Transverse colon (tissue), 4 donors: ENCODE measurements at regions not wholly inside any gene's neighbourhood (a gene's known extent, or its start where the extent isn't known, plus 50 kb on each side); places are given as distances from the start of the nearest gene placed in this dataset.

Experiments used
- DNase-seq: peaks from one replicate; pipeline ENCODE4 v3.0.0-alpha.2; 2019
- H3K27ac ChIP-seq, 4 donors: fragments of 200-600 bp; sonication (generic); 2 replicates each; pipeline ENCODE4 v1.5.1; 2016 to 2018; ENCODE audit warnings: inconsistent platforms in 4 of 4
- H3K27me3 ChIP-seq: fragments of 200-600 bp; sonication (generic); 2 replicates; pipeline ENCODE4 v1.5.1; 2017; ENCODE audit warnings: inconsistent platforms
- H3K36me3 ChIP-seq, 4 donors: fragments of 200-600 bp; sonication (generic); 2 replicates each; pipeline ENCODE4 v1.5.1; 2017 to 2019; ENCODE audit warnings: inconsistent platforms in 4 of 4
- H3K4me1 ChIP-seq, 4 donors: fragments of 200-600 bp; sonication (generic); 2 replicates each; pipeline ENCODE4 v1.5.1; 2017 to 2020; ENCODE audit warnings: inconsistent platforms in 4 of 4
- H3K4me3 ChIP-seq, 4 donors: fragments of 200-600 bp; sonication (generic); 1 replicate in 1 of 4; 2 replicates in 3 of 4; pipeline versions ENCODE4 v1.5.1 to v1.6.1; 2017 to 2019; ENCODE audit warnings: inconsistent platforms in 4 of 4
- H3K9me3 ChIP-seq, 2 donors: fragments of 200-600 bp; sonication (generic); 2 replicates each; pipeline ENCODE4 v1.5.1; 2017 to 2019; ENCODE audit warnings: inconsistent platforms in 2 of 2
- EP300 ChIP-seq: sonication (generic); formaldehyde crosslinking; IDR thresholded peaks from one replicate; pipeline ENCODE4 v1.6.1; 2017; ENCODE audit warnings: antibody characterized with exemption, low read depth
- POLR2A ChIP-seq: fragments of 450-650 bp; IDR thresholded peaks from one replicate; pipeline ENCODE4 v1.6.1; 2016; ENCODE audit warnings: antibody characterized with exemption, mild to moderate bottlenecking, moderate library complexity
- POLR2AphosphoS5 ChIP-seq, 3 donors: sonication (generic); formaldehyde crosslinking; IDR thresholded peaks; one replicate each; pipeline ENCODE4 v1.6.1; 2016; ENCODE audit warnings: antibody characterized with exemption in 3 of 3
- WGBS, 2 donors: methylation state at CpG; one replicate each; pipeline ENCODE4 v1.1.5; 2018; ENCODE audit warnings: low coverage in 1 of 2; 5-methylcytosine and 5-hydroxymethylcytosine counted together
- in situ Hi-C, 4 donors: fragments of 200-750 bp; cut with MboI; loops; one replicate each; pipeline versions ENCODE4 v1.15.0 to v1.15.1; 2017; ENCODE audit warnings: low sequenced_read_pairs in 3 of 4, low pct_ligation_motif_present in 1 of 4, low pct_unique_long_range_greater_than_20kb in 1 of 4
- intact Hi-C: fragments of 100-400 bp; cut with DNase I; formaldehyde crosslinking; loops from one replicate; pipeline ENCODE4 v1.15.1; 2023; ENCODE audit warnings: low total_unique reads
- TF ChIP-seq, protein P1 (sequence below), 5 experiments: fragments of 200-600 bp in 3 of 5; fragments of 450-650 bp in 2 of 5; sonication (generic) in 3 of 5; IDR thresholded peaks; 1 replicate in 2 of 5; 2 replicates in 3 of 5; pipeline ENCODE4 v1.5.1; 2016 to 2017; ENCODE audit warnings: antibody characterized with exemption in 5 of 5, inconsistent platforms in 3 of 5, mild to moderate bottlenecking in 2 of 5, moderate library complexity in 1 of 5

DNA sequence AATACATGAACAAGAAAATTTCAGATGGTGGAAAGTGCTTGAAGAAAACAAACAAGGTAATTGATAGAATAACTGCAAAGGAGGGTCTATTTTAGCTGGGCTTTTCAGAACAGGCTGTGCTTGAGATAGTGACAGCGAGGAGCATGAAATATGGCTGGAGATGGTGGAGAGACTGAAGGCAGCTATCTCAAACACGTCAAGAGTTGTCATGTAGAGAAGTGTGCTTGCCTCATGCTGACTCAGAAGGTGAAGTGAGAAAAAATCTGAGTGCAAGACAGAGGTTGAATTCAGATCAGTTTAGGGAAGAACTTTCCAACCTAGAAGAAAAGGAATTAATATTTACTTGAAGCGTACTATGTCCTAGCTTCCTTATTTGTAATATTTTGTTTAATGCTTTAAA, 115.5 kb upstream of the RANBP3L start:
- no peaks in the 10 kb centered on the region for H3K36me3 ChIP-seq
- intact Hi-C loops = loop anchor here (5.0 kb wide), 2 partner anchors 90 to 275 kb away; no protein-coding TSS in a partner anchor
- no peaks in the 10 kb centered on the region for H3K9me3 ChIP-seq
- H3K4me1 ChIP-seq = no peaks in the 10 kb centered on the region
- in situ Hi-C loops = loop anchor here (5.0 to 25.0 kb wide), 6 partner anchors 85 to 295 kb away; no protein-coding TSS in a partner anchor
- H3K27ac ChIP-seq = no peak overlapping the region
- H3K4me3 ChIP-seq = no peak overlapping the region
- DNase-seq = no peak
- no peaks in the 10 kb centered on the region for H3K27me3 ChIP-seq
- TF ChIP-seq, protein P1, sequence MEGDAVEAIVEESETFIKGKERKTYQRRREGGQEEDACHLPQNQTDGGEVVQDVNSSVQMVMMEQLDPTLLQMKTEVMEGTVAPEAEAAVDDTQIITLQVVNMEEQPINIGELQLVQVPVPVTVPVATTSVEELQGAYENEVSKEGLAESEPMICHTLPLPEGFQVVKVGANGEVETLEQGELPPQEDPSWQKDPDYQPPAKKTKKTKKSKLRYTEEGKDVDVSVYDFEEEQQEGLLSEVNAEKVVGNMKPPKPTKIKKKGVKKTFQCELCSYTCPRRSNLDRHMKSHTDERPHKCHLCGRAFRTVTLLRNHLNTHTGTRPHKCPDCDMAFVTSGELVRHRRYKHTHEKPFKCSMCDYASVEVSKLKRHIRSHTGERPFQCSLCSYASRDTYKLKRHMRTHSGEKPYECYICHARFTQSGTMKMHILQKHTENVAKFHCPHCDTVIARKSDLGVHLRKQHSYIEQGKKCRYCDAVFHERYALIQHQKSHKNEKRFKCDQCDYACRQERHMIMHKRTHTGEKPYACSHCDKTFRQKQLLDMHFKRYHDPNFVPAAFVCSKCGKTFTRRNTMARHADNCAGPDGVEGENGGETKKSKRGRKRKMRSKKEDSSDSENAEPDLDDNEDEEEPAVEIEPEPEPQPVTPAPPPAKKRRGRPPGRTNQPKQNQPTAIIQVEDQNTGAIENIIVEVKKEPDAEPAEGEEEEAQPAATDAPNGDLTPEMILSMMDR (IDR thresholded peaks at IDR 0.05) = no peak
- TF ChIP-seq POLR2A (no peak), POLR2AphosphoS5 (IDR thresholded peaks at IDR 0.05) (no peak), EP300 (no peak)
- WGBS, 2 donors = 66 to 69% methylated on average over 3 of the region's 3 CpGs

DNA sequence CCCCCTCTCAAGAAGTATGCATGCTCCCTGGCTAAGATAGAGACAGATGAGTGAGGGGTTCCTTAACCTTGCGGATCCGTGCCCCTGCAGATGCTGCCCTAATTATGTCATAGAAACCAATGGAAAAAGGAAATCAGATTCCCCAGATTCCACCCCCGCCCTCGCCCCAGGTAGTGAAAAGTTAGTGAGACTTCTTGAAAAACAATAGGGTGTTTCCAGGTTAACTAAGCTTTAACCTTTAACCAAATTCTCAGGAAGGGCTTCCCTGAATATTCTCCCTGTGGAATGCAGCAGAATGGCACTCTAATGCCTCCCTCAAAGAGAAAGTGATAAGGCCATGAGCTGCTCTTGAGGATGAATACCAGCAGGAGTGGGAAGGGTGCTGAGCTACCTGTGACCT, 116.0 kb upstream of the RANBP3L start:
- H3K27ac ChIP-seq = no peak overlapping the region
- no peaks in the 10 kb centered on the region for H3K27me3 ChIP-seq
- TF ChIP-seq POLR2A (no peak), EP300 (no peak), POLR2AphosphoS5 (IDR thresholded peaks at IDR 0.05) (no peak)
- TF ChIP-seq, protein P1 (IDR thresholded peaks at IDR 0.05) = no peak
- in situ Hi-C loops (loop anchor here (5.0 to 25.0 kb wide), 6 partner anchors 85 to 295 kb away; no protein-coding TSS in a partner anchor), intact Hi-C loops (loop anchor here (5.0 kb wide), 2 partner anchors 90 to 275 kb away; no protein-coding TSS in a partner anchor)
- no peaks in the 10 kb centered on the region for H3K4me1 ChIP-seq
- no peaks in the 10 kb centered on the region for H3K9me3 ChIP-seq
- 45 to 73% methylated on average over 2 to 4 of the region's 4 CpGs for WGBS, 2 donors
- no peaks in the 10 kb centered on the region for H3K36me3 ChIP-seq
- no peak overlapping the region for H3K4me3 ChIP-seq
- DNase-seq = no peak

DNA sequence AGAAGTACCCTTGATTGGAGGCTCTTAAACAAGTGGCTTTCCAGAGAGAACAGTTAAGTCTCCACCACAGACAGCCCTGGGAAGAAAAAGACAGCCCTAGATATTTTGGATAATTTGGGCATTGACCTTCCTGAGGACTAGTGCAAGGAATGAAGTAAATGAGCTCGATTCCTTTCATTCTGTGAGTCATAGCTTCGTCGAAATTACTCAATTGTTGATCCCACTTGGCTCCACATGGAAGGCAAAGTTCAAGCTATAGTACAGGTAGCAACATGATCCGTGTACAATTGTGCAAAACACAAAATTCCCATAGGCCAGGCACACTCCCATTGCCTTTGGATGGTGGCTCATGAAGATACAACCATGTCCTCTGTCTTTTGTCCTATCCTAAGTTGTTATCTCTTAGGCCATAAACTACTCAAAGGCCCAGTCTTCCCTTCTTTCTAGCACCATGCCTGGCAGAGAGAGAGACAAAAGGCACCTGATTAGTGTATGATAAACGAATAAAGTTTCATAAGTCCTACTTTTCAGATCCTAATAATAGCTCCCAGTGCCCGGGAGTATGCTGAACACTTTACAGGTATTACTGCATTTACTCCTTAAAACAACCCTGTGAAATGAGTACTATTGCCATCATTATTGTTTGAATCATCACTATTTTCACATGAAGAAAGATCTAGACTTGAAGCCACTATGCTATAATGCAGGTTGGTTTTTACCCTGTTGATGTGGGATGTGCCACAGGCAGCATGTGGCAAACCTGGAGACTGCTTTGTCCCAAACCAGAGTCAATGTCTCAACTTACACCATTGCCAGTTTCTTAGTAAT, 116.7 kb upstream of the RANBP3L start:
- Histone ChIP-seq H3K4me3 (no peak overlapping the region), H3K27me3 (no peaks in the 10 kb centered on the region), H3K4me1 (no peaks in the 10 kb centered on the region), H3K9me3 (no peaks in the 10 kb centered on the region), H3K27ac (no peak overlapping the region), H3K36me3 (no peaks in the 10 kb centered on the region)
- no peak for TF ChIP-seq POLR2A
- TF ChIP-seq, protein P1 (IDR thresholded peaks at IDR 0.05) = no peak
- no peak for TF ChIP-seq EP300
- TF ChIP-seq POLR2AphosphoS5 (IDR thresholded peaks at IDR 0.05) = no peak
- intact Hi-C loops (loop anchor here (5.0 kb wide), 2 partner anchors 89 to 274 kb away; no protein-coding TSS in a partner anchor), in situ Hi-C loops (loop anchor here (5.0 to 25.0 kb wide), 6 partner anchors 84 to 294 kb away; no protein-coding TSS in a partner anchor)
- DNase-seq = no peak
- WGBS, 2 donors = 59 to 76% methylated on average over 3 to 6 of the region's 6 CpGs

DNA sequence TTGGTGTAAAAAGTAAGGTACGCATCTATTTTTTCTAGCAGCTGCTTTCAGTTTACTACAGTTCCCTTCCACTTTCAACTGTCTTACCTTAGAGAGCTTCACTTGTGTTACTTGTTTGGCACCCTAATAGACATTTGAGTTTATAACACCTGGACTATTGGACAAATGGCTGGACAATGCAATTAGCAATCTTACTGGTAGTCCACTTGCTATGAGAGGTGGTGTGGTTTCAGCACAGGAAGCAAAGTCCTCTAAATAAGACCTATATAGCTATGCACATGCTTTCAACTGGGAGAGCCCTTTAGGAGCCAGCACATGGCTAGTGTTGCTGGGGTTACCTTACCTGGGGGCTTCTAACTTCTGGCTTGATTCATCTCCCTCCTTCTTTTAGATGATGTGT, 119.6 kb upstream of the RANBP3L start:
- no peaks in the 10 kb centered on the region for H3K9me3 ChIP-seq
- H3K27ac ChIP-seq = no peak overlapping the region
- 83 to 98% methylated on average over 1 of the region's 1 CpG for WGBS, 2 donors
- TF ChIP-seq EP300 = no peak
- no peak for TF ChIP-seq POLR2AphosphoS5 (IDR thresholded peaks at IDR 0.05)
- TF ChIP-seq POLR2A = no peak
- TF ChIP-seq, protein P1 (IDR thresholded peaks at IDR 0.05) = no peak
- DNase-seq = no peak
- H3K36me3 ChIP-seq = no peaks in the 10 kb centered on the region
- H3K4me3 ChIP-seq = no peak overlapping the region
- no peaks in the 10 kb centered on the region for H3K4me1 ChIP-seq
- H3K27me3 ChIP-seq = no peaks in the 10 kb centered on the region
- intact Hi-C loops = no loop called here
- in situ Hi-C loops = loop anchor here in 2 of 4 donors (25.0 kb wide), 2 partner anchors 266 to 291 kb away; no protein-coding TSS in a partner anchor
